HepG2 (cell line): ENCODE measurements at regions not wholly inside any gene's neighbourhood (a gene's known extent, or its start where the extent isn't known, plus 50 kb on each side); places are given as distances from the start of the nearest gene placed in this dataset.

Experiments
- ATAC-seq: fragments of 200-7000 bp; cut with Tn5 transposase; 3 replicates; pipeline ENCODE4 v1.9.1; 2020; ENCODE audit warnings: mild to moderate bottlenecking, moderate library complexity
- BruUV-seq: library from RNA; stranded (reverse); fragments of 400-500 nt; replicated peaks from 2 replicates; lab custom pipeline; 2021; lab: Mats Ljungman, UMichigan
- CTCF ChIA-PET: fragments of 300-600 bp; formaldehyde crosslinking; extraction: SDS; loops from one replicate; lab custom pipeline; 2021; ENCODE audit warnings: low total read pairs, inconsistent platforms, low intra/inter-chr PET ratio; lab: Yijun Ruan, JAX
- POLR2A ChIA-PET: fragments of 350-600 bp; sonication (Branson Sonifier 250); formaldehyde crosslinking; loops from one replicate; lab custom pipeline; 2020; ENCODE audit warnings: antibody characterized with exemption, inconsistent platforms; lab: Yijun Ruan, JAX
- DNase-seq: peaks from one replicate; pipeline ENCODE4 v3.0.0-alpha.2; 2015; ENCODE audit warnings: low spot score
- FAIRE-seq: peaks from 3 replicates; lab custom pipeline; 2011; peaks lifted over from hg19 to GRCh38; lab: Jason Lieb, UNC
- H2AFZ ChIP-seq: one replicate; pipeline ENCODE4 v1.6.1; 2011; ENCODE audit warnings: low read length, inconsistent platforms
- H3K27ac ChIP-seq: fragments of 300-600 bp; 3 replicates; pipeline ENCODE4 v1.8.0; 2011; ENCODE audit warnings: mixed run types, mild to moderate bottlenecking, mixed read lengths, low read length, inconsistent platforms; ENCODE audit not compliant: insufficient read depth; ENCODE audit errors: extremely low read length
- H3K27me3 ChIP-seq, 2 experiments: fragments of 200-600 bp in 1 of 2; 2 replicates in 1 of 2; 3 replicates in 1 of 2; pipeline versions ENCODE4 v1.6.0 to v1.8.0; 2011; ENCODE audit warnings: low read length in 2 of 2, mild to moderate bottlenecking in 2 of 2, moderate library complexity in 2 of 2, inconsistent platforms in 1 of 2; ENCODE audit not compliant: insufficient read depth in 2 of 2, control insufficient read depth in 1 of 2
- H3K36me3 ChIP-seq, 2 experiments: fragments of 200-600 bp in 1 of 2; replicated peaks in 1 of 2; 2 replicates in 1 of 2; 3 replicates in 1 of 2; pipeline versions ENCODE4 v1.5.1 to v1.8.0; 2011; ENCODE audit warnings: low read length in 2 of 2, inconsistent platforms in 1 of 2; ENCODE audit not compliant: insufficient read depth in 2 of 2, control insufficient read depth in 1 of 2
- H3K4me1 ChIP-seq: 2 replicates; pipeline ENCODE4 v1.5.1; 2012; ENCODE audit warnings: low read length, inconsistent platforms; ENCODE audit not compliant: insufficient read depth
- H3K4me2 ChIP-seq: 2 replicates; pipeline ENCODE4 v1.6.0; 2011; ENCODE audit warnings: low read depth, low read length, inconsistent platforms
- H3K4me3 ChIP-seq, 3 experiments: fragments of 200-600 bp in 1 of 3; sonication (generic), shearing (Covaris generic) in 1 of 3; replicated peaks in 1 of 3; 2 replicates each; pipeline ENCODE4 v1.5.1; 2011 to 2016; ENCODE audit warnings: low read length in 3 of 3, inconsistent platforms in 2 of 3, low read depth in 2 of 3, mild to moderate bottlenecking in 2 of 3, control low read depth in 1 of 3, mixed read lengths in 1 of 3; ENCODE audit not compliant: insufficient read depth in 1 of 3
- H3K79me2 ChIP-seq: one replicate; pipeline ENCODE4 v1.6.1; 2011; ENCODE audit warnings: low read length, inconsistent platforms; ENCODE audit not compliant: insufficient read depth
- H3K9ac ChIP-seq: 2 replicates; pipeline ENCODE4 v1.6.0; 2011; ENCODE audit warnings: mild to moderate bottlenecking, low read depth, low read length, inconsistent platforms; ENCODE audit not compliant: insufficient read depth
- H3K9me3 ChIP-seq: 2 replicates; pipeline ENCODE4 v1.5.1; 2012; ENCODE audit warnings: mild to moderate bottlenecking, low read length
- H4K20me1 ChIP-seq: 2 replicates; pipeline ENCODE4 v1.6.0; 2011; ENCODE audit warnings: inconsistent platforms, mild to moderate bottlenecking, low read length, moderate library complexity; ENCODE audit not compliant: insufficient read depth
- CHCHD3 ChIP-seq: sonication (generic); formaldehyde crosslinking; IDR thresholded peaks from 2 replicates; pipeline ENCODE4 v1.8.0; 2022; ENCODE audit warnings: mild to moderate bottlenecking, missing genetic modification reagents, moderate library complexity
- MAFK ChIP-seq, 2 experiments: IDR thresholded peaks in 1 of 2; conservative IDR thresholded peaks in 1 of 2; 2 replicates each; pipeline ENCODE4 v1.6.1; 2011; ENCODE audit warnings: improper control_type of control experiment in 2 of 2, low read length in 2 of 2
- NCOA1 ChIP-seq: sonication (generic); formaldehyde crosslinking; IDR thresholded peaks from 2 replicates; pipeline ENCODE4 v1.9.0; 2021; ENCODE audit warnings: missing genetic modification reagents
- RFX3 ChIP-seq: IDR thresholded peaks from 2 replicates; pipeline ENCODE4 v1.6.1; 2016; ENCODE audit warnings: missing biosample characterization, missing genetic modification reagents
- TBX3 ChIP-seq: fragments of 450-650 bp; IDR thresholded peaks from 2 replicates; pipeline ENCODE4 v1.6.1; 2017; ENCODE audit warnings: antibody characterized with exemption, mild to moderate bottlenecking, inconsistent platforms, borderline replicate concordance
- ZFP36L1 ChIP-seq: sonication (generic); formaldehyde crosslinking; IDR thresholded peaks from 2 replicates; pipeline ENCODE4 v1.8.0; 2022; ENCODE audit warnings: mild to moderate bottlenecking, missing genetic modification reagents, moderate library complexity
- ZFP37 ChIP-seq: sonication (generic); formaldehyde crosslinking; IDR thresholded peaks from 2 replicates; pipeline ENCODE4 v1.4.0; 2020; ENCODE audit warnings: missing genetic modification reagents, borderline replicate concordance
- ZNF33B ChIP-seq: sonication (generic); formaldehyde crosslinking; IDR thresholded peaks from 2 replicates; pipeline ENCODE4 v1.5.1; 2020; ENCODE audit warnings: mild to moderate bottlenecking, missing genetic modification reagents
- ZNF431 ChIP-seq: sonication (generic); formaldehyde crosslinking; IDR thresholded peaks from 2 replicates; pipeline ENCODE4 v1.9.0; 2022; ENCODE audit warnings: missing genetic modification reagents, low read depth, mild to moderate bottlenecking, borderline replicate concordance
- WGBS: methylation state at CpG from one replicate; pipeline ENCODE4 v1.1.6; 2017; ENCODE audit warnings: low lambda C conversion rate; 5-methylcytosine and 5-hydroxymethylcytosine counted together
- in situ Hi-C: cut with HindIII; loops from 2 replicates; pipeline ENCODE4 v1.10.0; 2017; ENCODE audit warnings: low pct_unique_long_range_greater_than_20kb; ENCODE audit not compliant: extremely low pct_ligation_motif_present
- intact Hi-C: fragments of 100-400 bp; cut with micrococcal nuclease; formaldehyde crosslinking; loops from one replicate; pipeline ENCODE4 v1.10.0; 2022; ENCODE audit not compliant: unreplicated experiment
- TF ChIP-seq, protein P1 (sequence below): sonication (generic); formaldehyde crosslinking; IDR thresholded peaks from 2 replicates; pipeline ENCODE4 v1.9.0; 2021; ENCODE audit warnings: missing genetic modification reagents, borderline replicate concordance
- TF ChIP-seq, protein P2 (sequence below): sonication (generic); formaldehyde crosslinking; IDR thresholded peaks from 2 replicates; pipeline ENCODE4 v1.8.1; 2023; ENCODE audit warnings: mild to moderate bottlenecking, missing genetic modification reagents
- TF ChIP-seq, protein P3 (sequence below): sonication (generic); formaldehyde crosslinking; IDR thresholded peaks from 2 replicates; pipeline ENCODE4 v1.8.1; 2023; ENCODE audit warnings: missing genetic modification reagents, inconsistent platforms, borderline replicate concordance

DNA sequence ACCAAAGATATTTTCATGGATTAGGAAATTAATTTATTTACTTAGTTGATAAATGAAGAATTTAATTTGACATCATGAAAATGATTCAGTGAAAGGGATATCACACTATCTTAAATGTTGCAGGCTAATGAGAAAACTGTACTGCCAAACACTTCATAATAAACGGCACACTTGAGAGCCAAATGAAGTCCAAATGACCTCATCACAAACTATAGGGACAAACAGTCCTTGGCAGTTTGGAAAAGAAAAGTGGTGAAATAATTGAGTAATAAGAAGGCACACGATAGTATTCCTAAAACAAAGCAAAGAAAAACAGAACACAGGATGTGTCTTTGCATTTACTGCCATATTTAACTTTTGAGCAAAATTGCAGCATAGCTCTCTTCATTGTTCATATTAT lies 116.9 kb upstream of the TLR4 start:
- H3K4me2 ChIP-seq, result no peak overlapping the region
- no peaks in the 10 kb centered on the region for H3K79me2 ChIP-seq
- 0% methylated on average over 2 of the region's 2 CpGs for WGBS
- no peaks in the 10 kb centered on the region for H3K27me3 ChIP-seq
- in situ Hi-C loops, result no loop called here
- no peaks in the 10 kb centered on the region for H4K20me1 ChIP-seq
- H3K4me1 ChIP-seq, result no peaks in the 10 kb centered on the region
- H3K27ac ChIP-seq, result no peak overlapping the region
- BruUV-seq, result no TSS peak
- intact Hi-C loops, result no loop called here
- H3K36me3 ChIP-seq, result no peaks in the 10 kb centered on the region
- H3K4me3 ChIP-seq, result no peak overlapping the region
- DNase-seq, result no peak
- CTCF ChIA-PET, result no interaction called here
- no peak overlapping the region for H2AFZ ChIP-seq
- no peaks in the 10 kb centered on the region for H3K9me3 ChIP-seq
- no peak overlapping the region for H3K9ac ChIP-seq
- POLR2A ChIA-PET, result no interaction called here
- FAIRE-seq, result no peak
- ATAC-seq, result no peak
- TF ChIP-seq, protein P1, sequence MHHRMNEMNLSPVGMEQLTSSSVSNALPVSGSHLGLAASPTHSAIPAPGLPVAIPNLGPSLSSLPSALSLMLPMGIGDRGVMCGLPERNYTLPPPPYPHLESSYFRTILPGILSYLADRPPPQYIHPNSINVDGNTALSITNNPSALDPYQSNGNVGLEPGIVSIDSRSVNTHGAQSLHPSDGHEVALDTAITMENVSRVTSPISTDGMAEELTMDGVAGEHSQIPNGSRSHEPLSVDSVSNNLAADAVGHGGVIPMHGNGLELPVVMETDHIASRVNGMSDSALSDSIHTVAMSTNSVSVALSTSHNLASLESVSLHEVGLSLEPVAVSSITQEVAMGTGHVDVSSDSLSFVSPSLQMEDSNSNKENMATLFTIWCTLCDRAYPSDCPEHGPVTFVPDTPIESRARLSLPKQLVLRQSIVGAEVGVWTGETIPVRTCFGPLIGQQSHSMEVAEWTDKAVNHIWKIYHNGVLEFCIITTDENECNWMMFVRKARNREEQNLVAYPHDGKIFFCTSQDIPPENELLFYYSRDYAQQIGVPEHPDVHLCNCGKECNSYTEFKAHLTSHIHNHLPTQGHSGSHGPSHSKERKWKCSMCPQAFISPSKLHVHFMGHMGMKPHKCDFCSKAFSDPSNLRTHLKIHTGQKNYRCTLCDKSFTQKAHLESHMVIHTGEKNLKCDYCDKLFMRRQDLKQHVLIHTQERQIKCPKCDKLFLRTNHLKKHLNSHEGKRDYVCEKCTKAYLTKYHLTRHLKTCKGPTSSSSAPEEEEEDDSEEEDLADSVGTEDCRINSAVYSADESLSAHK (CRISPR knock-in tag), result no peak
- TF ChIP-seq, protein P2, sequence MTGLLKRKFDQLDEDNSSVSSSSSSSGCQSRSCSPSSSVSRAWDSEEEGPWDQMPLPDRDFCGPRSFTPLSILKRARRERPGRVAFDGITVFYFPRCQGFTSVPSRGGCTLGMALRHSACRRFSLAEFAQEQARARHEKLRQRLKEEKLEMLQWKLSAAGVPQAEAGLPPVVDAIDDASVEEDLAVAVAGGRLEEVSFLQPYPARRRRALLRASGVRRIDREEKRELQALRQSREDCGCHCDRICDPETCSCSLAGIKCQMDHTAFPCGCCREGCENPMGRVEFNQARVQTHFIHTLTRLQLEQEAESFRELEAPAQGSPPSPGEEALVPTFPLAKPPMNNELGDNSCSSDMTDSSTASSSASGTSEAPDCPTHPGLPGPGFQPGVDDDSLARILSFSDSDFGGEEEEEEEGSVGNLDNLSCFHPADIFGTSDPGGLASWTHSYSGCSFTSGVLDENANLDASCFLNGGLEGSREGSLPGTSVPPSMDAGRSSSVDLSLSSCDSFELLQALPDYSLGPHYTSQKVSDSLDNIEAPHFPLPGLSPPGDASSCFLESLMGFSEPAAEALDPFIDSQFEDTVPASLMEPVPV, result no peak
- no peak for TF ChIP-seq ZNF431
- TF ChIP-seq ZNF33B (CRISPR knock-in tag), result no peak
- no peak for TF ChIP-seq ZFP36L1
- no peak for TF ChIP-seq CHCHD3 (CRISPR knock-in tag)
- TF ChIP-seq NCOA1 (CRISPR knock-in tag), result no peak
- TF ChIP-seq TBX3, result no peak
- no peak for TF ChIP-seq ZFP37 (CRISPR knock-in tag)
- no peak for TF ChIP-seq RFX3 (CRISPR knock-in tag)
- TF ChIP-seq MAFK (conservative IDR thresholded peaks at IDR 0.05 in 1 of 2, IDR thresholded peaks at IDR 0.05 in 1 of 2; ENCODE audit: low read length in 2 of 2), result no peak
- TF ChIP-seq, protein P3, sequence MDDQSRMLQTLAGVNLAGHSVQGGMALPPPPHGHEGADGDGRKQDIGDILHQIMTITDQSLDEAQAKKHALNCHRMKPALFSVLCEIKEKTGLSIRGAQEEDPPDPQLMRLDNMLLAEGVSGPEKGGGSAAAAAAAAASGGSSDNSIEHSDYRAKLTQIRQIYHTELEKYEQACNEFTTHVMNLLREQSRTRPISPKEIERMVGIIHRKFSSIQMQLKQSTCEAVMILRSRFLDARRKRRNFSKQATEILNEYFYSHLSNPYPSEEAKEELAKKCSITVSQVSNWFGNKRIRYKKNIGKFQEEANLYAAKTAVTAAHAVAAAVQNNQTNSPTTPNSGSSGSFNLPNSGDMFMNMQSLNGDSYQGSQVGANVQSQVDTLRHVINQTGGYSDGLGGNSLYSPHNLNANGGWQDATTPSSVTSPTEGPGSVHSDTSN (CRISPR knock-in tag), result no peak
